A549 (cell line): ENCODE measurements at regions not wholly inside any gene's neighbourhood (a gene's known extent, or its start where the extent isn't known, plus 50 kb on each side); places are given as distances from the start of the nearest gene placed in this dataset.

Experiments
- EP300 ChIP-seq, 2 experiments: fragments of >200 bp; sonication (Bioruptor Twin); formaldehyde crosslinking; IDR thresholded peaks; 2 replicates in 1 of 2; 3 replicates in 1 of 2; pipeline ENCODE4 v1.6.1; 2016 to 2017
- POLR2A ChIP-seq: IDR thresholded peaks from 2 replicates; pipeline ENCODE4 v1.6.1; 2012; ENCODE audit warnings: mild to moderate bottlenecking, low read length
- TF ChIP-seq, protein P1 (sequence below): fragments of 450-650 bp; IDR thresholded peaks from 2 replicates; pipeline ENCODE4 v1.6.1; 2014; ENCODE audit warnings: antibody characterized with exemption

GRCh38 chr10:78742406-78742729 lies 326.4 kb upstream of the ZMIZ1 start:
- TF ChIP-seq POLR2A, result no peak
- no peak for TF ChIP-seq EP300 (IDR thresholded peaks at IDR 0.05)
- TF ChIP-seq, protein P1, sequence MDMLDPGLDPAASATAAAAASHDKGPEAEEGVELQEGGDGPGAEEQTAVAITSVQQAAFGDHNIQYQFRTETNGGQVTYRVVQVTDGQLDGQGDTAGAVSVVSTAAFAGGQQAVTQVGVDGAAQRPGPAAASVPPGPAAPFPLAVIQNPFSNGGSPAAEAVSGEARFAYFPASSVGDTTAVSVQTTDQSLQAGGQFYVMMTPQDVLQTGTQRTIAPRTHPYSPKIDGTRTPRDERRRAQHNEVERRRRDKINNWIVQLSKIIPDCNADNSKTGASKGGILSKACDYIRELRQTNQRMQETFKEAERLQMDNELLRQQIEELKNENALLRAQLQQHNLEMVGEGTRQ, result no peak
